HEK293 (cell line): ENCODE measurements at regions not wholly inside any gene's neighbourhood (a gene's known extent, or its start where the extent isn't known, plus 50 kb on each side); places are given as distances from the start of the nearest gene placed in this dataset.

Source experiments
- CTCF ChIP-seq: fragments of 450-650 bp; formaldehyde crosslinking; IDR thresholded peaks from 2 replicates; pipeline ENCODE4 v1.5.1; 2016; ENCODE audit warnings: missing biosample characterization, missing genetic modification characterization
- GLIS1 ChIP-seq: fragments of 450-650 bp; formaldehyde crosslinking; IDR thresholded peaks from 2 replicates; pipeline ENCODE4 v1.5.1; 2016; ENCODE audit warnings: missing biosample characterization, missing genetic modification characterization
- HOXA7 ChIP-seq: sonication (generic); formaldehyde crosslinking; IDR thresholded peaks from 2 replicates; pipeline ENCODE4 v1.8.1; 2022; ENCODE audit warnings: missing genetic modification reagents, borderline replicate concordance
- SETDB1 ChIP-seq: IDR thresholded peaks from one replicate; pipeline ENCODE4 v1.6.1; 2017; ENCODE audit warnings: mild to moderate bottlenecking, low read length, moderate library complexity, mixed read lengths; ENCODE audit not compliant: insufficient read length
- SP2 ChIP-seq: fragments of 450-650 bp; formaldehyde crosslinking; IDR thresholded peaks from 2 replicates; pipeline ENCODE4 v1.5.1; 2016; ENCODE audit warnings: missing biosample characterization, missing genetic modification characterization
- ZBTB8A ChIP-seq: fragments of 450-650 bp; formaldehyde crosslinking; IDR thresholded peaks from 2 replicates; pipeline ENCODE4 v1.5.1; 2016; ENCODE audit warnings: missing biosample characterization, missing genetic modification characterization
- ZNF24 ChIP-seq: fragments of 450-650 bp; formaldehyde crosslinking; IDR thresholded peaks from 2 replicates; pipeline ENCODE4 v1.5.1; 2016; ENCODE audit warnings: missing biosample characterization, missing genetic modification characterization
- ZNF274 ChIP-seq, 2 experiments: fragments of 200-500 bp in 1 of 2; fragments of 450-650 bp in 1 of 2; sonication (Bioruptor generic) in 1 of 2; formaldehyde crosslinking in 1 of 2; IDR thresholded peaks; 2 replicates each; pipeline versions ENCODE4 v1.5.1 to v1.6.1; 2014 to 2016; ENCODE audit warnings: borderline replicate concordance in 1 of 2, inconsistent platforms in 1 of 2, low read length in 1 of 2, missing biosample characterization in 1 of 2, missing genetic modification characterization in 1 of 2
- ZNF37A ChIP-seq: fragments of 450-650 bp; IDR thresholded peaks from 2 replicates; pipeline ENCODE4 v1.5.1; 2018; ENCODE audit warnings: missing biosample characterization, missing genetic modification characterization
- ZNF449 ChIP-seq: fragments of 450-650 bp; formaldehyde crosslinking; IDR thresholded peaks from 2 replicates; pipeline ENCODE4 v1.5.1; 2017; ENCODE audit warnings: missing biosample characterization, mild to moderate bottlenecking, missing genetic modification characterization, moderate library complexity
- ZNF514 ChIP-seq: fragments of 450-650 bp; formaldehyde crosslinking; IDR thresholded peaks from 2 replicates; pipeline ENCODE4 v1.5.1; 2016; ENCODE audit warnings: missing biosample characterization, missing genetic modification characterization
- ZNF561 ChIP-seq: fragments of 450-650 bp; IDR thresholded peaks from 2 replicates; pipeline ENCODE4 v1.5.1; 2018; ENCODE audit warnings: missing biosample characterization, missing genetic modification characterization, borderline replicate concordance
- ZSCAN5A ChIP-seq: fragments of 450-650 bp; formaldehyde crosslinking; IDR thresholded peaks from 2 replicates; pipeline ENCODE4 v1.5.1; 2016; ENCODE audit warnings: missing biosample characterization, missing genetic modification characterization

GRCh38 chr5:165459232-165459631 is 1953.8 kb downstream of the MAT2B start:
- TF ChIP-seq CTCF (no peak), ZNF274 (IDR thresholded peaks at IDR 0.05; ENCODE audit: low read length) (no peak), ZNF274 (tag by site-specific recombination; IDR thresholded peaks at IDR 0.05; ENCODE audit: borderline replicate concordance) (no peak), ZNF561 (tag by site-specific recombination) (no peak), ZNF514 (no peak), ZNF37A (tag by site-specific recombination) (no peak), ZNF24 (no peak), ZSCAN5A (tag by site-specific recombination) (no peak), ZBTB8A (tag by site-specific recombination) (no peak), HOXA7 (no peak), SETDB1 (no peak), ZNF449 (tag by site-specific recombination) (no peak), GLIS1 (tag by site-specific recombination) (no peak), SP2 (tag by site-specific recombination) (no peak)
